GM20431 (cell line): ENCODE measurements at regions not wholly inside any gene's neighbourhood (a gene's known extent, or its start where the extent isn't known, plus 50 kb on each side); places are given as distances from the start of the nearest gene placed in this dataset.

Experiments used
- in situ Hi-C: fragments of 300-500 bp; cut with MseI, MboI; formaldehyde crosslinking; loops from one replicate; pipeline ENCODE4 v1.15.0; 2020; ENCODE audit warnings: low sequenced_read_pairs; ENCODE audit not compliant: unreplicated experiment

DNA sequence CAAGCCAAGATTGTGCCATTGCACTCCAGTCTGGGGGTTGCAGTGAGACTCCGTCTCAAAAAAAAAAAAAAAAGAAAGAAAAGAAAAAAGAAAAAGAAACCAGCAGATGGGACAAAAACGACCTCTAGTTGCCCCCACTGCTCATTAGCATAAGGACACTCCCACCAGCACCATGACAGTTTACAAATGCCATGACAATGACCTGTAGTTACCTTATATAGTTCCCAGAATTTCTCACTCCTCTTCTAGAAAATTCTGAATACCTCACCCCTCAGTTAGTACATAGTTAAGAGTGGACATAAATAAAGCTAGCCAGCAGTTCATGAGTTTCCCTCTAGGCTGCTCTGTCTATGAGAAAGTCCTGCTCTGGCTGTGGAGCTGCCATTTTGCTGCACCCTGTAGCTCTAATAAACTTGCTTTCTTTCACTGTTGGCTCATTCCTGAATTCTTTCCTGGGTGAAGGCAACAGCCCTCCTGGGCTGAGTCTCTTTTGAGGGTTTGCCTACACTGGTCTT is 276.8 kb upstream of the AKR1E2 start:
- in situ Hi-C loops: no loop called here

DNA sequence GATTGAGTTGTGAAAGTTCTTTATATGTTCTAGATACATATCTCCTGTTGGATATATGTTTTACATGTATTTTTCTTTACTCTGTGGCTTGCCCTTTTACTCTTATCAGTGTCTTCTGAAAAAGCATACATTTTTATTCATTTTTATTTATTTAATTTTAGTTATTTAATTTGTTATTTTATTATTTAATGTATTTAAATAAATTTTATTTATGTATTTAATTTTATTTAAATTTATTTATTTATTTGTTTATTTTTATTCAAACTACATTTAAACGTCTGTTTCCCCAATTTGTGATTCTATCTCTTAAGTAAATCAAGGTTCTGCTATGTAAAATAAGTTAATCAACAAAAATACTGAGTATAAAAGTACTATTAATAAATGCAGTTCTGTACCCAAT is 279.1 kb upstream of the AKR1E2 start:
- in situ Hi-C loops: no loop called here

DNA sequence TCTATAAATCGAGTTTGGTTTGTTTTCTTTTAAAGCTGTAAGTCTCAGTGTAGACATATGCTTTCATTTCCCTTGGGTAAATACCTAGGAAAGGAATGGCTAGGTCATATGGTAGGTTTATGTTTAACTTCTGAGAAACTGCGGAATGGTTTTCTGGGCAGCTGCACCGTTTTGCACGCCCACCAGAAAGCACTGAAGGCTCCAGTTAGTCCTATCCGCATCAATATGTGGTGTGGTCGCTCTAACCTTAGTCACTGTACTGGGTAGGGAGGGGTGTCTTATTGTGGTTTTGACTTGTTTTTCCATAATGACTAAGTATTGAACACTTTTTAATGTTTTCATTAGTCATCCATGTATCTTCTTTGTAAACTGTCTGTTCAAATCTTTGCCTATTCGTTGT is 279.5 kb upstream of the AKR1E2 start:
- in situ Hi-C loops: no loop called here

DNA sequence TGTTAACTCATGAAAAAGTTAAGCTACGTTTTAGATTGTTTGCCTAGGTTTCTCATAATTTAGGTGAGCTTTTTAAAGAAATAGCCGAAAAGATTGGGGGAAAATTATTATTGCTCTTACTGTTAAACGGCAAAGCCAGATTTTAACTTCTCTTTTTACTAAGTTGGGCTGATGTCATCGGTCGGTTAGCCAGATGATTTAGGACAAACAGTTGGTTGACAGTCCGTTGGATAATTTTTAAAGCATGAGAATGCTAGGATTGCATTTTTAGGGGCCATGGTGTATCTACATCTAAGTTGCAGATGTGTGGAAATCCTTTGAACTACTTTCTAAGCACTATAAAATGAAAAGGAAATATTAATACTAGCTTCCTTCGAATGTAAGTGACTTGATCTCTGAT is 280.9 kb upstream of the AKR1E2 start:
- in situ Hi-C loops: no loop called here

DNA sequence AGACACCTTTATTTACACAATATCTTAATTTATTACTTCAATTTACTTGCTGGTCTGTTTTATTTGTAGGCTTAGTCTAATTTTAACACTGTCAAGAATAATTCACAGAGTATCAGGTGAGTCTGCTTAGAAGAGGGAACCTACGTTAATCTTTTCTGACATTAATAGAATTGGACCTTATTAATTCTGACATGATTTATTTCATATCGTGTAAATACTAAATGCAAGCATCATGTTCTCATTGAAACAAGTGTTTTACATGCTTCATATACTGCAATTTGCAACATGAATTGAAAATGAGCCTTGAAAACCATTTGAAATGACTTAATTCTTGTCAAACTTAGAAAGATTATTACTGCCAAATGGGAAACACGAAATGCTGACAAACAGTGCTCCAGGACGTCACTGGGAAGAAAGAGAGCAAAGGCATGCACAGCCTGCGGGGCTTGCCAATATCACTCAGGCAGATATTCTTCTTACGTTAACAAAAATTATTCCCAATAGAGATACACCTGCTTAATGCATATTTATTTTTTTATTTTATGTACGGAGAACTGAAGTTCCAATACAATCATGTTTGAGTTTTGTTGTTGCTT is 282.0 kb upstream of the AKR1E2 start:
- in situ Hi-C loops: no loop called here

DNA sequence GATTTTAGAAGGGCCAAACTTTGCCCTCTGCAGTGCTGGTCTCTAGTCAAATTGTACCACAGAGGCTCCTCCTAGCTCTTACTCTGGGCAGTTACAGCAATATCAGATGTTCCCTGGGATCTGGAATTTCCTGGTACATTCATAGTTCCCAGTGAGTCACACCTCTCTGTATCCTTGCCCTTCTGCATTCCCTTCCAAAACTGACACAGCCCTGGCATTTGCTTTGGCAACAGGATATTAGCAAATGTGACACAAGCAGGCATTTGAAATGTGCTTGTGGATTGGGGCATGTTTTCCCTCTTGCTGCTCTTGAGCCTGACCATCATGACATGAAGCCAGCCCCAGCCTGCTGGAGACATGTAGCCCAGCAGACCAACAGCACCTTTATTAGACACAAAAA is 284.7 kb upstream of the AKR1E2 start:
- in situ Hi-C loops: no loop called here

DNA sequence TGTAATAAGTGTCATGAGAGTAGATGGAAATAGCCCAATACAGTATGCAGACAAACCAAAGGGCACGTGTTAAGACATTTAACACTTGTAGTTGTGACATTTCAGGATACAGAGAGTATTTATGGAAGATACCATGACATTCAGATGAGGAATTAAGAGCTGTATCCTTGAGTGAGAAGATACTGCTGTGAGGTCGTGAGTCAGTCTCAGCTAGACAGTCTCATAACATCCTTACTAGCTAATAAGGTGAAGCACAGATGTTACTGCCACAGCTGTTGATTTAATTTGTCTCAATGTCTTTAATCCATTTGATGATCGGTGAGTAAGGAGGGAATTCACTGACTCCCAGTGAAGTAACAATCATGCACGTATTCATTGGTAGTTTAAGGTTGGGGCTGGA is 288.0 kb upstream of the AKR1E2 start:
- in situ Hi-C loops: no loop called here

DNA sequence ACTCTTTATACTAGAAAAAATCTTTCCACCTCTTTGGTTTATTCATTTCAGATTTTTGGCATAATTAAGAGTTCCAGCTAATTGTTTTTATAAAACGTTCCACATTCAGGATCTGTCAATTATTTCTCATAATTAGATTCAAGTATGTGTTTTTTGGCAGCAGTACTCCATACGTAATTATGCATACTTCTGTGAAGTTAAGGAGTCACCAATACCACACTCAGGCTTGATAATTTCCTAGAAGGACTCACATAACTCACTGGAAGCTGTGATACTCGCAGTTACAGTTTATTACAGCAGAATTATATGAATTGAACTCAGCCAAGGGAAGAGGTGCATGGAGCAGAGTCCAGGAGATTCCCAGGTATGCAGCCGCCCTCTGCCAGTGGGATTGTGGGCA is 290.5 kb upstream of the AKR1E2 start:
- in situ Hi-C loops: no loop called here

DNA sequence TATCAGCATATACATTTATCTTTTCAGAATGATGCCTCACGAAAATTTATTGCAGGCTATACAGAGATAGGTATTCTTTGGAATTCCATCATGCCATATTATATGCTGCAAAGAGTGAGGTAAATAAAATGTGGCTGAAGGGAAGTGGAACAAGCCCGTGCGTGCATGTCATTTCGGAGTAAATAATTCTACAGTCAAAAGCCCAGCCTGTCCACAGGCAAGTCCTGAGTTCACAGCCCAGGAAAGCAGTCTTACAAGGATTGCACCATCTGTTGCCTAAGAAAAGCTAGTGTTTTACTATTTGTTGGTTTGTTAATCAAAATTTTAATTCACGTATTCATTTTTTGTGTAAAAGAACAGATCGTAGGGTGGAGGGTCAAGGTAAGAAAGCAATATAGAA is 292.4 kb upstream of the AKR1E2 start:
- in situ Hi-C loops: no loop called here

DNA sequence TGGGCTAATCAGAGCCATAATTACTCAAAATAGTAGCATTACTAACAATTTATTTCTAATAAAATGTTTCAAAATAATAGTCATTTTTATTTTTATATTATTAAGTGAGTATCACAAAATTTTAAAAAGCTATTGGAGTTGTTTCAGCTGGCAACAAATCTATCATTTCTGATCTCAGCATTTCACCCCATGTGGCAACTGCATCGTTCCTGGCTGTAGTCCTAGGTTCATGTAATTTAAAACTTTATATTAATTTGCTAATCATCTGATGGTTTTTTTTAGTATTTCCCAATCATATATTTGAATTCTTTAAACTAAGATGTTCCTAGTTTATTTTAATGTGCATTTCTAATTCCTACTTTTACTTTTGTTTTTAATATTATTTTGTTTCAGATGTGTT is 293.0 kb upstream of the AKR1E2 start:
- in situ Hi-C loops: no loop called here

DNA sequence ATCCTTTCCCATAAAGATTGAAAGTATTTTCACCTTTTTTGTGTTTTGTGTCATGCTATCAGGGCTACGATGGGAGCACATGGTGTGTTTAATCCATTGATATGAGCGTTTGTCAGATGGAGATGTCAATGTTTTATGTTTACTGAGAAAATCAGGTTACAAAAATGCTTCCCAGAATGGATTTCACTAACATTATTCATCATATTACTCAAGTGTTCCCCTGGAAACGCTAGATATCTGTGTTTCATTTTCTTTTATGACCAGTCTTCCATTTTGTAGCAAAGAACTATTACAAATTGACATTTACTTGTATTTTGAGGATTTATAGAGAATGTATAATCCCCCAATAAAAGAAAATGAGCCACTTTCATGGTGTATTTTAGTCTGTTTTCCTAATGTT is 293.5 kb upstream of the AKR1E2 start:
- in situ Hi-C loops: no loop called here

DNA sequence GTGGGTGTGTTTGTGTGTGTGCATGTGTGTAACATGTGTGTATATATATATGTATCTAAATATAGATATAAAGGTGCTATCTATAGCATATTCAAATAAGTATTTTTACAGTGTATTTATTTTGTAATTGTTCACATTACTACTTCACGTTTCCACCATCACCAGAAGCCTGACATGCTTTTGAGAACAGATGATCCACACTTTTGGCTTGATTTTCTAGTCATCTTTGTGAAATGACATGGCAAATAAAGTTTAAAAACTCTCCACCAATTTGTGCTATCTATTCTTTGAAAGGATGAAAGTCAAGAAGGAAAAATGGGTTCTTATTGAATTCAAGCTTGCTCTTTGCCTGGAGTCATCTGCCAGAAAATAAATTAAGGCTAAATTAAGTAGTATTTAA is 294.0 kb upstream of the AKR1E2 start:
- in situ Hi-C loops: no loop called here

DNA sequence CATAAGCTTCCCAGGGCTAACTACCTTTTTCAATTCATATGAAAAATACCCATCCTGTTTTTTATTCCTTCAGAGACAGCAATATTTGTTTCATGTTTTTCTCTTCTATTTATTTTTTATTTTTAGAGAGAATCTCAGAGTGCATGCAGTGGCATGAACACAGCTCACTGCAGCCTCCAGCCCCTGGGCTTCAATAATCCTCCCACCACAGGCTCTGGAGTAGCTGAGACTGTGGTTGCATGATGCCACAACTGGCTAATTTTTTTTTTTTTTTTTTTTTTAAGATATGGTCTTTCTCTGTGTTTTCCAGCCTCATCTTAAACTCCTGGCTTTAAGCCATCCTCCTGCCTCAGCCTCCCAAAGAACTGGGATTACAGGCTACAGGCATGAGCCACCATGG is 296.7 kb upstream of the AKR1E2 start:
- in situ Hi-C loops: no loop called here

DNA sequence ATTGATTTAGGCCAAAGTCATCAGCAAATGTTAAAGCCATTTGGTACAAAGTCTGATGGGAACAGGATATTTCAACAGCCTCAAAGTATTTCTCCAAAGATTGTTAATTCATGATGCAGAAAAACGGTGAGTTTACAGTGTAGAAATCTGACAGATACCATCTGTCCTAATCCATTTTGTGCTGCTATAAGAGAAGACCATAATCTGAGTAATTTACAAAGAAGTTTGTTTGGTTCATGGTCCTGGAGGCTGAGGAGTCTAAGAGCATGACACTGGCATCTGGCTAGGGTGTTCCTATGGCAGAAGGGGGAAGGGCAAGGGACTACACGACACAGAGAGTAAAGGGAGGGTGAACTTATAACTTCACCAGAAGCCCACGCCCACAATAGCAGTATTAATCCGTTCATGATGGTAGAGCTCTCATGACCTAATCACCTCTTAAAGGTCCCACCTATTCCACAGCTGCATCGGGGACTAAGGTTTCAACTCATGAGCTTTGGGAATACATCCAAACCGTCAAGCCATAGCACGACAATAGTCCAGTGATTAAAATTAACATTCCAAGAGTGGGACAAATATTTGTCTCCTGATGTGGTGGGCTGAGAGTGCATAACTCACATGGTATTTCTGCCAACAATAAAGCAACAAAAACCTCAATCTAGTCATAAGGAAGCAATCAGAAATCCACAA is 298.6 kb upstream of the AKR1E2 start:
- in situ Hi-C loops: no loop called here

DNA sequence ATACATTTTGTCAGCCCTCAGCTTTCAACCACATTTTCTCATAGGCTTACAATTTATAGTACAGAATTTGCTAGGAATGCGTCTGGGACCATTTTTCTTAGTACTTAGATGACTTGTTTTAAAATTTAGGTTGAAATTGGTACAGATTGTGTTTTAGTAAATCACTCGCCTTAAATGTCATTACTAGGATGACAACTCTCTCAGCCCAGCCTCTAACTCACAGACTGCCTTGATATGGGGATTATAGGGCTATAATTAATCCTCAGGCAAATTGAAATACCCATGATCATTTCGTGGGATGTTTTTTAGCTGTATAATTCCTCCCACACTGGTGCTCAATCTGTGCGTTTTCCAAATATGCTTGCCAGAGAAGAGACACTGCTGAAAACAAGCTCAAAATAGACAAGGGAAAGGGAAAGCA is 299.7 kb upstream of the AKR1E2 start:
- in situ Hi-C loops: no loop called here

DNA sequence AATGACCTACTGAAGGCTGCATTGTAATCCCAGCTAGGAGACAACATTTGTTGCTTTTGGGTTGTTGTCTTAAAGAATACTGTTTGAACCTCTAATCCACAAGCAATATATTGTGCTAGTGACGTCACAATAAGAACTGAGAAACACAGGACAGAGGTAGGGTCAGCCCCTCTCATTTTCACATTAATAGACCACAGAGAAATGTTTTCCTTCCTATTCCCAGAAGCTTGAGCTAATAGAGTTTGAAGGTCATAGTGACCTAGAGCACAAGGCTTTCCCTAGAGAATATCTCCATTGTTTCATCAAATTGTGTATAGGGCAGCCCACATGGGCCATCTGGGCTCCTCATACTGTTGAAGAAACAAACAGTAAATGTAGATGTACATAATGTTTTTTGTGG is 300.9 kb upstream of the AKR1E2 start:
- in situ Hi-C loops: no loop called here

DNA sequence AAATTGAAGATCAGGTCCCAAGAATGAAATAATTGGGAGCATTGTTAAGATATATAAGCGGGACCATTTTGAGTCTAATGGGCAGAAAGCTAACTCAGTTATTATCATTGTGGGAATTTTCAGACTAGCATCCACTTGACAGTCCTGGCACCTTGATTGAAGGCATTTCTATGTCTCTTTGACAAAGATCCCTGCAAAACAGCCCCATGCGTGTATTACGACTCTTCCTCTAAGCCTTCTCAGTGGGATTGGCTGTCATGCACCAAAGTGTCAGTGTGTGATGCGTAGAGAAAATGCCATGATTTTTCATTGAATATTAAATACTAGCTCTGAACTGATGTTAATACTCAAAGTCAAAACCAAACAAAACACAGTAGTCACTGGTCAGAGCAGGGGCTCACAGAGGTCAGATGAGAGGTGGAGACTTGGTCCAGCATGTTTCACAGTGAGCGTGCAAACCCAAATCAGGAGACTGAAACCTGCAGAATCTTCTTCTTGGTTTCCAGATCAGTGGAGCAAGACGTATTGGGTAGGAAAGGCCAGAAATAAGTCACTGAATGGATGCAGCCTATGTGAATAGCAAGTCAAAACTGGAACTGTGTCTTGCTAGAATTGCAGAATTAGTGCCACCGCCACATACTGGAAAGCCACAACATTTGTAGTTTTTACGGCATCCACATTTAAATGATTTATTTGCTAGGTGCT is 303.6 kb upstream of the AKR1E2 start:
- in situ Hi-C loops: no loop called here

DNA sequence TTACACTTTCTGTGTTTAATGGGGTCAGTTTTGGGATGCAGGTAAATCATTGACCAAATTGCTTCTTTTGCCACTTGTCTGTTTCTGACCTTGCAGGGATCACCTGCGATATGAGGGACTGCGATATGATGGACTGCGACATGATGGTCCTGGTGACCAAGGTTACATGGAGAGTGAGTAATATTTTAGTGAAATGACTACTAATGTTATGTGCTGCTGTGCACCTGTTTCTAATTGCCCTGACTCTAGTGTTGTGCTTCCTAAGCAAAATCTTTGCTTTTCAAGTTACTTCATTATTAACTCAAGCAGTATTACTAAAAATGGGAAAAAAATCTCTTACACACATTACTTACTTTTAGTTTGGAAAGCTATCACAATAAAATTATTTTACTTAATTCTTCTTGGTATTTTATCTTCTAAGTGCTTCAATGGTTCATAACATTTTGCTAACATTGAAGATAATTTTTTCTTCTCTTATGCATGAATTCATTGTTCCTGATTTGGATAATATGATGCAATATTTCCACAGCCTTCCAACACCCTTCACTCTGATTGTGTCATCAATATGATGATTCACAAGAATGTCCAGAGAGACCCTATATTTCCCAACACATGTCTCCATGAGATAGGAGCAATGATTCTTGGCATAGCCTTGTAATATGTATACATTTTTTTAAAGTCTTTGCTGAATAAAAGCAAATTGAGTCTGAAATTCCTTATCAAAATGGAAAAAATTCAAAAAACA is 306.2 kb upstream of the AKR1E2 start:
- in situ Hi-C loops: no loop called here

DNA sequence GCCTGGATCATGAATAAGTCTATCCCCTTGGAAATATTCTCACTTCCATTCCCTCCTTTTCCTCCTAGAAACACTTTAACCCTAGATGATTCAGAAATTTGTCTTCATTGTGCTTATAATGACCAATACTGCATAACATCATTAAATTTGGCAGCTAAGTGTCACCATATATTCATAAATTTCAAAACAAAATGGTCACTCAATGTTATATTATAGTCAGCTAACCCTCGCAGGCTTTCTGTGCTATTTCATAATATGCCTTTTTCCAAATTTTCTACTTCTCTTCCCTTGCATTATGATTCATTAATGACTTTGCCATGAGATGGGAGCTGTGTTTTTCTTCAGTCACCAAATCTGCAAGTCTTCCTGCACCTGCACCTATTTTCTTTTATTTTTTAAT is 308.3 kb upstream of the AKR1E2 start:
- in situ Hi-C loops: no loop called here

DNA sequence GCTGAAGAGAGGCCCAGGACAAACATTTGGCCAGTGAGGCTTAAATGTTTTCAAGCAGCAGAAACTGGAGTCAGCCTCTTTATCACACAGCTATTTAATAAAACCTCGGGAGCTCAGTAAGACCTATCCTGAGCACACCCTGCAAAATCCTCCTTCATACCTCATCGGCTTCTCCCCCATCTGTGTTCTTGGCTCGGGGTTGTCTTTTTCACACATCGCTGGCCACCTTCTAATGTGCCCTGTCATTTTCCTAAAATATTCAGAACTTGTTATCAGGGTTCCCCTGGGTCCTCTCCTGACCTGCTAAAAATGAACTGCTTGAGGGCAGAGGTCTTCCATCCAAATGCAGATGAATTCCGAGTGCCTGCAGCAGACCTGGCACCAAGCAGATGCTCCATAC is 310.3 kb upstream of the AKR1E2 start:
- in situ Hi-C loops: no loop called here
